ENCODE measurements at regions not wholly inside any gene's neighbourhood (a gene's known extent, or its start where the extent isn't known, plus 50 kb on each side); places are given as distances from the start of the nearest gene placed in this dataset.
A peak's percentile ranks its signal among the peaks of the same experiment; 100 is the strongest.
"Not testable (repeated sequence)": the region's sequence is repeated elsewhere in the genome, so short reads cannot be mapped to it uniquely, and the experiment has no call there.

- DNase-seq = not testable (repeated sequence)
Measured at GRCh38 chr4:43637893-43638292, 745.4 kb downstream of the GRXCR1 start.

GRCh38 chr4:43651991-43652390 is 759.5 kb downstream of the GRXCR1 start:
- no peak for DNase-seq

GRCh38 chr4:43659547-43659946 is 767.0 kb downstream of the GRXCR1 start:
- DNase-seq = not testable (repeated sequence)

GRCh38 chr4:43672265-43672885 is 776.2 kb downstream of the KCTD8 start:
- DNase-seq = not testable (repeated sequence)

GRCh38 chr4:43680421-43680820 is 768.2 kb downstream of the KCTD8 start:
- DNase-seq = peak; percentile 1

- DNase-seq = no peak
Measured at GRCh38 chr4:43682551-43682950, 766.1 kb downstream of the KCTD8 start.

- DNase-seq = no peak
Measured at GRCh38 chr4:43690116-43690515, 758.5 kb downstream of the KCTD8 start.

GRCh38 chr4:43693876-43694275 is 754.7 kb downstream of the KCTD8 start:
- DNase-seq = no peak

- DNase-seq = no peak
Measured at GRCh38 chr4:43709443-43709842, 739.2 kb downstream of the KCTD8 start.

- DNase-seq = no peak
Measured at GRCh38 chr4:43716721-43717395, 731.8 kb downstream of the KCTD8 start.

GRCh38 chr4:43718369-43718768 is 730.2 kb downstream of the KCTD8 start:
- no peak for DNase-seq

GRCh38 chr4:43732829-43733426 is 715.7 kb downstream of the KCTD8 start:
- no peak for DNase-seq

GRCh38 chr4:43742083-43742482 is 706.5 kb downstream of the KCTD8 start:
- DNase-seq = no peak

GRCh38 chr4:43754566-43754965 is 694.0 kb downstream of the KCTD8 start:
- no peak for DNase-seq

- DNase-seq = no peak
Measured at GRCh38 chr4:43757147-43757546, 691.5 kb downstream of the KCTD8 start.

- no peak for DNase-seq
Measured at GRCh38 chr4:43758836-43759235, 689.8 kb downstream of the KCTD8 start.

- peak; percentile 28 for DNase-seq
Measured at GRCh38 chr4:43763029-43763610, 685.5 kb downstream of the KCTD8 start.

GRCh38 chr4:43765514-43765913 is 683.1 kb downstream of the KCTD8 start:
- DNase-seq = no peak

GRCh38 chr4:43766648-43767047 is 682.0 kb downstream of the KCTD8 start:
- no peak for DNase-seq

- no peak for DNase-seq
Measured at GRCh38 chr4:43776371-43776770, 672.2 kb downstream of the KCTD8 start.

GRCh38 chr4:43778187-43778915 is 670.3 kb downstream of the KCTD8 start:
- no peak for DNase-seq

GRCh38 chr4:43781125-43781524 is 667.5 kb downstream of the KCTD8 start:
- DNase-seq = no peak

GRCh38 chr4:43782391-43782790 is 666.2 kb downstream of the KCTD8 start:
- no peak for DNase-seq

Measured in occipital lobe (tissue), 1 donor.